Fibroblast of lung (primary cell): ENCODE measurements at regions not wholly inside any gene's neighbourhood (a gene's known extent, or its start where the extent isn't known, plus 50 kb on each side); places are given as distances from the start of the nearest gene placed in this dataset.

ENCODE experiments used
- DNase-seq, 2 donors: peaks; one replicate each; pipeline versions ENCODE4 v3.0.0 to v3.0.0-alpha.2; 2010; ENCODE audit warnings: low read depth in 2 of 2
- H2AFZ ChIP-seq: 2 replicates; pipeline ENCODE4 v1.5.1; 2012; ENCODE audit warnings: low read length, control low read depth, inconsistent platforms
- H3K27ac ChIP-seq: 2 replicates; pipeline ENCODE4 v1.5.1; 2011; ENCODE audit warnings: low read length, control low read depth; ENCODE audit not compliant: insufficient read depth
- H3K27me3 ChIP-seq: 2 replicates; pipeline ENCODE4 v1.5.1; 2011; ENCODE audit warnings: mild to moderate bottlenecking, low read length; ENCODE audit not compliant: control insufficient read depth, insufficient read depth
- H3K36me3 ChIP-seq: 2 replicates; pipeline ENCODE4 v1.5.1; 2011; ENCODE audit warnings: low read length; ENCODE audit not compliant: control insufficient read depth, insufficient read depth
- H3K4me1 ChIP-seq: 2 replicates; pipeline ENCODE4 v1.5.1; 2011; ENCODE audit warnings: low read length; ENCODE audit not compliant: control insufficient read depth, insufficient read depth; ENCODE audit errors: extremely low read depth
- H3K4me2 ChIP-seq: 2 replicates; pipeline ENCODE4 v1.5.1; 2011; ENCODE audit warnings: low read length, control low read depth; ENCODE audit not compliant: insufficient read depth; ENCODE audit errors: extremely low read depth
- H3K4me3 ChIP-seq, 4 experiments: fragments of 200-600 bp in 1 of 4; sonication (generic) in 1 of 4; replicated peaks in 1 of 4; 2 replicates each; pipeline ENCODE4 v1.5.1; 2011 to 2016; ENCODE audit warnings: low read length in 4 of 4, low read depth in 3 of 4, mild to moderate bottlenecking in 3 of 4, control low read depth in 2 of 4, inconsistent platforms in 1 of 4, mixed read lengths in 1 of 4; ENCODE audit not compliant: insufficient read depth in 1 of 4; ENCODE audit errors: control extremely low read depth in 1 of 4
- H3K79me2 ChIP-seq: 2 replicates; pipeline ENCODE4 v1.5.1; 2012; ENCODE audit warnings: mild to moderate bottlenecking, low read length, inconsistent platforms; ENCODE audit not compliant: control insufficient read depth, insufficient read depth
- H3K9ac ChIP-seq: 2 replicates; pipeline ENCODE4 v1.5.1; 2011; ENCODE audit warnings: mild to moderate bottlenecking, low read length, control low read depth; ENCODE audit not compliant: insufficient read depth
- H3K9me3 ChIP-seq: 2 replicates; pipeline ENCODE4 v1.5.1; 2012; ENCODE audit warnings: low read depth, low read length; ENCODE audit not compliant: control insufficient read depth, insufficient read depth
- H4K20me1 ChIP-seq: 2 replicates; pipeline ENCODE4 v1.5.1; 2011; ENCODE audit warnings: low read length; ENCODE audit not compliant: control insufficient read depth, insufficient read depth; ENCODE audit errors: extremely low read depth
- EZH2 ChIP-seq: IDR thresholded peaks from 2 replicates; pipeline ENCODE4 v1.5.1; 2012; ENCODE audit warnings: low read length, control low read depth, mild to moderate bottlenecking; ENCODE audit errors: missing control alignments
- TF ChIP-seq, protein P1 (sequence below), 2 donors: IDR thresholded peaks in 1 of 2; conservative IDR thresholded peaks in 1 of 2; 1 replicate in 1 of 2; 2 replicates in 1 of 2; pipeline ENCODE4 v1.5.1; 2011 to 2012; ENCODE audit warnings: low read length in 2 of 2, control low read depth in 1 of 2, inconsistent platforms in 1 of 2, low read depth in 1 of 2, mild to moderate bottlenecking in 1 of 2

DNA sequence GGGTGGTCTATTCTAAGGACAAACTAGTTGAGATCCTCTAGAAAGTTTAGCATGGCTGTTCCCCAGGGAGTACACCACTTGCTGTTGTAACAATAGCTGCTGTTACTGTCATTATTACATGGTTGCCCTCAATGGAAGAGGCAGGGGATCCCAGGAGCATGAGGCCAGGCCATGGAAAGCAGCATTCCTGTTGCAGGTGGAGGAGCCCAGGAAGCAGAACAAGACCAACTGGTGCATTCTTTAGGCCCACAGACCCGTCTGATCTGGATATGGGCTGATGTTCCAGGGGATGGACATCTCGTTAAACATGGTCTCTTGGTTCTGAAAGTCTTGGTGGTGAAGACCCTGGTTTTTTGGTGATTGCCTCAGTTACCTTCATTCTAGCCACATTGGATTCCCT lies 109.2 kb upstream of the WSCD2 start:
- H3K9ac ChIP-seq = no peak overlapping the region
- no peaks in the 10 kb centered on the region for H3K9me3 ChIP-seq
- H3K4me1 ChIP-seq = no peaks in the 10 kb centered on the region
- H2AFZ ChIP-seq = no peak overlapping the region
- H3K36me3 ChIP-seq = no peaks in the 10 kb centered on the region
- TF ChIP-seq, protein P1, sequence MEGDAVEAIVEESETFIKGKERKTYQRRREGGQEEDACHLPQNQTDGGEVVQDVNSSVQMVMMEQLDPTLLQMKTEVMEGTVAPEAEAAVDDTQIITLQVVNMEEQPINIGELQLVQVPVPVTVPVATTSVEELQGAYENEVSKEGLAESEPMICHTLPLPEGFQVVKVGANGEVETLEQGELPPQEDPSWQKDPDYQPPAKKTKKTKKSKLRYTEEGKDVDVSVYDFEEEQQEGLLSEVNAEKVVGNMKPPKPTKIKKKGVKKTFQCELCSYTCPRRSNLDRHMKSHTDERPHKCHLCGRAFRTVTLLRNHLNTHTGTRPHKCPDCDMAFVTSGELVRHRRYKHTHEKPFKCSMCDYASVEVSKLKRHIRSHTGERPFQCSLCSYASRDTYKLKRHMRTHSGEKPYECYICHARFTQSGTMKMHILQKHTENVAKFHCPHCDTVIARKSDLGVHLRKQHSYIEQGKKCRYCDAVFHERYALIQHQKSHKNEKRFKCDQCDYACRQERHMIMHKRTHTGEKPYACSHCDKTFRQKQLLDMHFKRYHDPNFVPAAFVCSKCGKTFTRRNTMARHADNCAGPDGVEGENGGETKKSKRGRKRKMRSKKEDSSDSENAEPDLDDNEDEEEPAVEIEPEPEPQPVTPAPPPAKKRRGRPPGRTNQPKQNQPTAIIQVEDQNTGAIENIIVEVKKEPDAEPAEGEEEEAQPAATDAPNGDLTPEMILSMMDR (conservative IDR thresholded peaks at IDR 0.05 in 1 of 2, IDR thresholded peaks at IDR 0.05 in 1 of 2; ENCODE audit: low read depth in 1 of 2, low read length in 2 of 2) = no peak
- no peak for TF ChIP-seq EZH2
- no peak overlapping the region for H3K4me3 ChIP-seq
- H4K20me1 ChIP-seq = no peaks in the 10 kb centered on the region
- no peak overlapping the region for H3K4me2 ChIP-seq
- DNase-seq = no peak
- H3K27me3 ChIP-seq = no peaks in the 10 kb centered on the region
- H3K27ac ChIP-seq = no peak overlapping the region
- H3K79me2 ChIP-seq = no peaks in the 10 kb centered on the region

DNA sequence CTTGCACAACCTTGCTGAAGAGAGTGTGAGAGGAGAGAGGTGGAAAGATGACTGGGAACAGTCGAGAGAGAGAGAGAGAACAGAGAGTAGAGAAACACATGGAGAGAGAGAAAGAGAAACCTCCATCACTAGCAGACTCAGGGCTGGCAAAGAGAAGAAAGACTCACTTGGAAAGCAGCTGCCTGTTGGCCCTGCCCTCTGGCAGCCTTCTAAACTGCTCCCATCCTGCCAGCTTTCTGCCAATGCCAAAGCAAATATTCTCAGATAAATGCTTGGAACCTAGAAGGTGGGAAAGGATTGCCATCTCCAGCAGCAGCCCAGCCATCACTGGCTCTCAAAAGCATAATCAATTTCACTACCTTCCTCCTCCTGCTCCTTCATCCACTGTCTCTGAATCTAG lies 107.9 kb upstream of the WSCD2 start:
- TF ChIP-seq, protein P1 (conservative IDR thresholded peaks at IDR 0.05 in 1 of 2, IDR thresholded peaks at IDR 0.05 in 1 of 2; ENCODE audit: low read depth in 1 of 2, low read length in 2 of 2) = no peak
- TF ChIP-seq EZH2 = no peak
- Histone ChIP-seq H2AFZ (no peak overlapping the region), H3K4me1 (no peaks in the 10 kb centered on the region), H3K36me3 (no peaks in the 10 kb centered on the region), H3K79me2 (no peaks in the 10 kb centered on the region), H3K4me3 (no peak overlapping the region), H3K4me2 (no peak overlapping the region), H3K27me3 (no peaks in the 10 kb centered on the region), H3K9me3 (no peaks in the 10 kb centered on the region), H3K27ac (no peak overlapping the region), H3K9ac (no peak overlapping the region), H4K20me1 (no peaks in the 10 kb centered on the region)
- DNase-seq = no peak

GRCh38 chr12:108021949-108022522 lies 107.1 kb upstream of the WSCD2 start:
- Histone ChIP-seq H3K9ac (no peak overlapping the region), H3K4me3 (no peak overlapping the region), H2AFZ (no peak overlapping the region), H3K9me3 (no peaks in the 10 kb centered on the region), H3K4me2 (no peak overlapping the region), H4K20me1 (no peaks in the 10 kb centered on the region), H3K27me3 (no peaks in the 10 kb centered on the region), H3K27ac (no peak overlapping the region), H3K4me1 (no peaks in the 10 kb centered on the region), H3K36me3 (no peaks in the 10 kb centered on the region), H3K79me2 (no peaks in the 10 kb centered on the region)
- no peak for TF ChIP-seq EZH2
- TF ChIP-seq, protein P1 (conservative IDR thresholded peaks at IDR 0.05 in 1 of 2, IDR thresholded peaks at IDR 0.05 in 1 of 2; ENCODE audit: low read depth in 1 of 2, low read length in 2 of 2) = no peak
- DNase-seq = no peak
